HuH-7 (cell line): ENCODE measurements at regions not wholly inside any gene's neighbourhood (a gene's known extent, or its start where the extent isn't known, plus 50 kb on each side); places are given as distances from the start of the nearest gene placed in this dataset.
"Not testable (repeated sequence)": the region's sequence is repeated elsewhere in the genome, so short reads cannot be mapped to it uniquely, and the experiment has no call there.

Experiments
- DNase-seq: peaks from one replicate; pipeline ENCODE4 v3.0.0; 2011; ENCODE audit warnings: low spot score

GRCh38 chr10:117492504-117492903 lies 50.0 kb upstream of the EMX2 start:
- DNase-seq, result no peak

- peak; percentile 36 for DNase-seq
Measured at GRCh38 chr10:117488004-117488403, 54.5 kb upstream of the EMX2 start.

- DNase-seq, result no peak
Measured at GRCh38 chr10:117486606-117487005, 55.9 kb upstream of the EMX2 start.

- DNase-seq, result no peak
Measured at GRCh38 chr10:117483056-117483590, 59.4 kb upstream of the EMX2 start.

GRCh38 chr10:117481011-117481410 lies 61.5 kb upstream of the EMX2 start:
- DNase-seq, result not testable (repeated sequence)

GRCh38 chr10:117480097-117480496 lies 62.4 kb upstream of the EMX2 start:
- DNase-seq, result no peak

- DNase-seq, result peak; percentile 46
Measured at GRCh38 chr10:117477961-117478670, 64.4 kb upstream of the EMX2 start.

- DNase-seq, result no peak
Measured at GRCh38 chr10:117477211-117477947, 65.2 kb upstream of the EMX2 start.

- DNase-seq, result no peak
Measured at GRCh38 chr10:117476716-117477115, 65.8 kb upstream of the EMX2 start.

GRCh38 chr10:117476281-117476680 lies 66.3 kb upstream of the EMX2 start:
- DNase-seq, result no peak

GRCh38 chr10:117472872-117473271 lies 69.7 kb upstream of the EMX2 start:
- DNase-seq, result no peak

- no peak for DNase-seq
Measured at GRCh38 chr10:117471344-117471874, 71.1 kb upstream of the EMX2 start.

GRCh38 chr10:117470733-117471132 lies 71.8 kb upstream of the EMX2 start:
- DNase-seq, result no peak

- DNase-seq, result no peak
Measured at GRCh38 chr10:117468665-117469064, 73.9 kb upstream of the EMX2 start.

- DNase-seq, result no peak
Measured at GRCh38 chr10:117464176-117464575, 78.4 kb upstream of the EMX2 start.

GRCh38 chr10:117463545-117463920 lies 79.0 kb upstream of the EMX2 start:
- no peak for DNase-seq

- no peak for DNase-seq
Measured at GRCh38 chr10:117462816-117463544, 79.6 kb upstream of the EMX2 start.

GRCh38 chr10:117462424-117462792 lies 80.1 kb upstream of the EMX2 start:
- DNase-seq, result no peak

GRCh38 chr10:117461766-117462423 lies 80.7 kb upstream of the EMX2 start:
- DNase-seq, result peak; percentile 26

- DNase-seq, result no peak
Measured at GRCh38 chr10:117460846-117461765, 81.4 kb upstream of the EMX2 start.

- no peak for DNase-seq
Measured at GRCh38 chr10:117458571-117458970, 83.3 kb upstream of the PDZD8 start.
